HG03521 (cell line): ENCODE measurements at regions not wholly inside any gene's neighbourhood (a gene's known extent, or its start where the extent isn't known, plus 50 kb on each side); places are given as distances from the start of the nearest gene placed in this dataset.
"Not testable (repeated sequence)": the region's sequence is repeated elsewhere in the genome, so short reads cannot be mapped to it uniquely, and the experiment has no call there.

Source experiments
- ATAC-seq: cut with Tn5 transposase; IDR thresholded peaks from one replicate; pipeline ENCODE4 v1.9.1; 2021; ENCODE audit warnings: mild to moderate bottlenecking, moderate library complexity; ENCODE audit not compliant: unreplicated experiment

- ATAC-seq = no peak
These were observed 107.5 kb downstream of the DCLK3 start for GRCh38 chr3:36656873-36657272.

DNA sequence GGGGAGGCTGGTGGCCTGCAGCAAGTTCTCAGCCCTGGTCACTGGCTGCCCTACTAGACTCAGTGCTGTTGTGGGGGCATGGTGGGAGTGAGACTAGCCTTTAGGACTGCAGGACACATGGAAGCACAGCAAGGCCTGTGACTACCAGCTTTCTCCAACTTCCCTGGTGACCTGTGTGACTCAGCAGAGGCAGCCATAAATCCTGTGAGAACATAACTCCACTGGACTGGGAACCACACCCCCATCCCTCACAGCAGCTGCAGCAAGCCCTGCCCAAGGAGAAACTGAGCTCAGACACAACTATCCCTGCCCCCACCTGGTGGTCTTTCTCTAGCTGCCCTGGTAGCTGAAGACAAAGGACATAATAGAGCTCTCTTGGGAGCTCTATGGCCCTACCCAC, 111.3 kb downstream of the DCLK3 start:
- no peak for ATAC-seq

- ATAC-seq = no peak
These were observed 112.2 kb downstream of the DCLK3 start for GRCh38 chr3:36652104-36652503.

- ATAC-seq = no peak
These were observed 114.1 kb downstream of the DCLK3 start for GRCh38 chr3:36650271-36650671.

- no peak for ATAC-seq
These were observed 115.2 kb downstream of the DCLK3 start for GRCh38 chr3:36649125-36649524.

- peak; percentile 61 for ATAC-seq
These were observed 115.9 kb downstream of the DCLK3 start for GRCh38 chr3:36648241-36649034.

GRCh38 chr3:36647423-36647853, 116.9 kb downstream of the DCLK3 start:
- no peak for ATAC-seq

DNA sequence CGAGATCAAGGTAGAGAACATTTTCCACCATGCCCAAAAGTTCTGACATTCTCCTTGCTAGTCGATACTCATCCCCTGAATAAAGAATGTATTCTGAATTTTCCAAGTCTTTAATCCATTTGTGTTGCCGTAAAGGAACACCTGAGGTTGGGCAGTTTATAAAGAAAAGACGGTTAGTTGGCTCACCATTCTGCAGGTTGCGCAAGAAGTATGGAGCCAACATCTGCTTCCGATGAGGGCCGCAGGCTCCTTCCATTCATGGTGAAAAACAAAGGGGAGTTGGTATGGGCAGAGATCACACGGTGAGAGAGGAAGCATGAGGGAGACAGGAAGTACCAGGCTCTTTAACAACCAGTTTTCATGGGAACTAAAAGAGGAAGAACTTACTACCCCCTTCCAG, 121.2 kb downstream of the DCLK3 start:
- ATAC-seq = no peak

DNA sequence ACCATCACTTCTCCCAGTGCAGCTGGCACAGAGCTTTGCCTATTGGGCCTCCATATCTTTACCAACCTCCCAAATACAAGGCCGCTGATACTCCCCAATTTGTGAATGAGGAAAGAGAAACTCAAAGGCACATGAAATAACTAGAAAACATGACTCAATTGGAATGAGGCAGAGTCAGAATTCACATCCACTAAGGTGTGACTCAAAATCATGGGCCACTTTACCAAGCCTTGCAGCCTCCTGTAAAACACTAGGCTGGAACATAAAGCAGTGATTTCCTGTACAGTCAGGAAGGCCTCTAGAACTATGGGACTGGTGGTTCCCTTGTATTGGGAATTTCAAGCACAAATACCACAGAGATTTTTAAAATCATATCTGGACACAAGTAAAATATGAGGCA, 128.6 kb downstream of the DCLK3 start:
- no peak for ATAC-seq

GRCh38 chr3:36633897-36634296, 130.5 kb downstream of the DCLK3 start:
- ATAC-seq = not testable (repeated sequence)

DNA sequence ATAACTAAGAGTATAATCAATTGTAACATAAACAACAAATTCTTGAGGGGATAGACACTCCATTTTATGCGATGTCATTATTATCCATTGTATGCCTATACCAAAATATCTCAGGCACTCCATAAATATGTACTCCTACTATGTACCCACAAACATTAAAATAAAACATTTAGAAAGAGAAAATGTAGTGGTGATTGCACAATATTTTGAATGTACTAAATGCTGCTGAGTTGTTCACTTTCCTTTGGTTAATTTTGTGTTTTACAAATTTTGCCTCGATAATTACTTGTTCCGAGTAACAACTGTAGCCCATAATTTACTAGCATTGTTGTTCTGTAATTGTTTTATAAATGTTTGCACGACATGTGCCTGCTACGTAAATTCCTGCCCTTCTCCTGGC, 131.3 kb downstream of the DCLK3 start:
- ATAC-seq = no peak

GRCh38 chr3:36631549-36631948, 132.8 kb downstream of the DCLK3 start:
- ATAC-seq = no peak

DNA sequence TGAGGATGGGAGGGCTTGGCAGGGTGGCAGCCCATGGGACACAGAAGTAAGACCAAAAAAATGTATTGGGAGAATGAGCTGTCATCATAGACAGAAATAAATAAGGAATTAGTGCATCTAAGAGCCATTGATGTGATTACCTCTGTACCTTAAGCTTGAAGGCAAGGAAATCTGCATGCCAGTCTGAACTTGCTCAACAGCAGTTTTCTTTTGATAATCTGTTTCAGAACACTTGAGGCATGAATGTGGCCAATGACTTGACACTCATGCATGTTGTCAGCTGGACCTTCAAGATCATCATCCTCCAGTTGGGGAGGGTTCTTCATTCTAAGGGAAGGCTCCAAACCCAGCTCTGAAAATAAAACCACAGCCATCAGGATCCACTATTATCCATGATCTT, 148.5 kb downstream of the DCLK3 start:
- no peak for ATAC-seq

- ATAC-seq = no peak
These were observed 157.2 kb downstream of the DCLK3 start for GRCh38 chr3:36606871-36607765.

- ATAC-seq = no peak
These were observed 160.9 kb downstream of the DCLK3 start for GRCh38 chr3:36603423-36603822.

DNA sequence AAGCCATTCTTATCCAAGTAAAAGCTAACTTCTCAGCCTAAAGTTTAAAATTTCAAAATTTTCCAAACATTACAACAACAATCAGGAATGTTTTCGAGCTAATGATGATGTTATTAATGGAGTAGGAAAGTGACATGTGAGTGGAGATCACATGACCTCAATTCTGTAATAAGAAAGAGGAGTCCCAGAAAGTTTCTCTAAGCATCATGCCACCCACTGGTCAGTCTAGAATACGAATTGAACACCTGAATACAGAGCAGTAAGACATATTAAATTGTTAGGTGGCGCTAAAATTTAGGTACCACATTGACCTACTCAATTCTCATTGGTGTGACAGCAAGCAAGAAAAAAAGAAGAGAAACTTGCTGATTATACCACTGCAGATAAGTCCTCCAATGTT, 163.9 kb downstream of the DCLK3 start:
- no peak for ATAC-seq
